ENCODE measurements at regions not wholly inside any gene's neighbourhood (a gene's known extent, or its start where the extent isn't known, plus 50 kb on each side); places are given as distances from the start of the nearest gene placed in this dataset.
"Not testable (repeated sequence)": the region's sequence is repeated elsewhere in the genome, so short reads cannot be mapped to it uniquely, and the experiment has no call there.

- WGBS, 4 donors, result 80 to 83% (median 80%) methylated on average over 4 of the region's 4 CpGs
- Histone ChIP-seq H3K27ac (no peak overlapping the region), H3K9me3 (replicated peaks in 1 of 3) (no peaks in the 10 kb centered on the region), H3K4me3 (no peak overlapping the region), H3K4me1 (replicated peaks in 1 of 2) (no peaks in the 10 kb centered on the region), H3K36me3 (replicated peaks in 1 of 2) (no peaks in the 10 kb centered on the region), H3K27me3 (no peaks in the 10 kb centered on the region)
- TF ChIP-seq CTCF (IDR thresholded peaks at IDR 0.05), result no peak
- TF ChIP-seq POLR2A (IDR thresholded peaks at IDR 0.05), result no peak
- DNase-seq, result no peak
- intact Hi-C loops (cut with DNase I), result no loop called here
Measured at GRCh38 chr6:1474205-1474604, 84.8 kb downstream of the FOXF2 start.

- WGBS, 4 donors, result 75 to 96% (median 82%) methylated on average over 1 of the region's 1 CpG
Measured at GRCh38 chr6:1475174-1475573, 85.8 kb downstream of the FOXF2 start.

GRCh38 chr6:1477432-1478090 lies 88.2 kb downstream of the FOXF2 start:
- WGBS, 4 donors, result 61 to 74% (median 64%) methylated on average over 11 of the region's 11 CpGs

More at GRCh38 chr6:1475174-1475573, 85.8 kb downstream of the FOXF2 start:
- intact Hi-C loops (cut with DNase I), result no loop called here
- Histone ChIP-seq H3K36me3 (replicated peaks in 1 of 2) (no peaks in the 10 kb centered on the region), H3K27ac (no peak overlapping the region), H3K9me3 (replicated peaks in 1 of 3) (no peaks in the 10 kb centered on the region), H3K27me3 (no peaks in the 10 kb centered on the region), H3K4me1 (replicated peaks in 1 of 2) (no peaks in the 10 kb centered on the region), H3K4me3 (no peak overlapping the region)
- TF ChIP-seq CTCF (IDR thresholded peaks at IDR 0.05), result no peak
- no peak for TF ChIP-seq POLR2A (IDR thresholded peaks at IDR 0.05)
- no peak for DNase-seq

GRCh38 chr6:1478163-1478826 lies 88.9 kb downstream of the FOXF2 start:
- H3K36me3 ChIP-seq (replicated peaks in 1 of 2); H3K27me3 ChIP-seq; H3K4me3 ChIP-seq; intact Hi-C loops (cut with DNase I); H3K9me3 ChIP-seq (replicated peaks in 1 of 3); H3K4me1 ChIP-seq (replicated peaks in 1 of 2); DNase-seq; H3K27ac ChIP-seq: not testable (repeated sequence)
- 71 to 84% (median 77%) methylated on average over 4 of the region's 4 CpGs for WGBS, 4 donors

More at GRCh38 chr6:1477432-1478090, 88.2 kb downstream of the FOXF2 start:
- intact Hi-C loops (cut with DNase I), result no loop called here
- DNase-seq, result no peak
- Histone ChIP-seq H3K36me3 (replicated peaks in 1 of 2) (no peaks in the 10 kb centered on the region), H3K27me3 (no peaks in the 10 kb centered on the region), H3K27ac (no peak overlapping the region), H3K9me3 (replicated peaks in 1 of 3) (no peaks in the 10 kb centered on the region), H3K4me3 (no peak overlapping the region), H3K4me1 (replicated peaks in 1 of 2) (no peaks in the 10 kb centered on the region)
- TF ChIP-seq CTCF (IDR thresholded peaks at IDR 0.05), result no peak
- no peak for TF ChIP-seq POLR2A (IDR thresholded peaks at IDR 0.05)

- 49 to 81% (median 59%) methylated on average over 2 of the region's 2 CpGs for WGBS, 4 donors
- Histone ChIP-seq H3K27ac (no peak overlapping the region), H3K4me1 (replicated peaks in 1 of 2) (no peaks in the 10 kb centered on the region), H3K27me3 (no peaks in the 10 kb centered on the region), H3K4me3 (no peak overlapping the region), H3K9me3 (replicated peaks in 1 of 3) (no peaks in the 10 kb centered on the region), H3K36me3 (replicated peaks in 1 of 2) (no peaks in the 10 kb centered on the region)
- intact Hi-C loops (cut with DNase I), result no loop called here
- DNase-seq, result no peak
- no peak for TF ChIP-seq POLR2A (IDR thresholded peaks at IDR 0.05)
- TF ChIP-seq CTCF (IDR thresholded peaks at IDR 0.05), result no peak
Measured at GRCh38 chr6:1479095-1479494, 89.7 kb downstream of the FOXF2 start.

Measured in adrenal gland (tissue), 9 donors.